ENCODE measurements at regions not wholly inside any gene's neighbourhood (a gene's known extent, or its start where the extent isn't known, plus 50 kb on each side); places are given as distances from the start of the nearest gene placed in this dataset.
A peak's percentile ranks its signal among the peaks of the same experiment; 100 is the strongest.

DNA sequence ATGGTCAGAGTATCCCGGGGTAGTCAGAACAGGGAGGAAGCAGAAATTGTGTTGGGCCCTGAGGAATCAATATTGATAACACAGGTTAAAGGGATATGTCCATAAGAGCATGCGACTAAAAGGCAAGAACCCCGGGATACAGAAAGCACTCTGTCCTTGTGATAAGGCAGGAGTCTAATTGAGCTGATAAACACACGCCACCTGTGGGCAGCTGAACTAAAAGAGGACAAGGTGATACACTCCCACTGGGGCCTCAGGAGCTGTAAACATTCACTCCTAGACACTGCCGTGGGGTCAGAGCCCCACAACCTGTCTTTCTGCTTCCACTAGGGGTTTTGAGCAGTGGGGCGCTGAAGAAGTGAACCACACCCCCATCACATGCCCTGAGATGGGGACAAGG, 144.7 kb upstream of the MPDZ start:
- 84 to 92% methylated on average over 4 to 6 of the region's 6 CpGs for WGBS, 2 donors (ENCODE audit: low coverage in 1 of 2)

DNA sequence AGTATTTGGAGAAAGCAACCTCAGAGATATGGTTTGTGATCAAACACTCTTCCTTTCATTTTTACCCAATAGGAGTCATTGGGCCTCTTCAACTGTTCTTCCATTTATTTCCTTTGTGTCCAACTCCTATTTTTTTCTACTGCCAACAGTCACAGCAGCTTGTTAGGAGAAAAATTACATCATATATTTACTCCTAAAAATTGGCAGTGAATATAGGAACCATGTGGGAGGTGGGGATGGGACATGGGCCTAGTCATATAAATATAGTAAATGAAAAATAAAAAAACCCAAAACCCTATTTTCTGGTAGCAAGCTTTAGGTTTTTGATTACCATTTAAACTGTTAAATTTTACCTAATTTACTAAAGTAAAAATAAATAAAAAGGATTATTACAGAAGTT, 134.9 kb upstream of the MPDZ start:
- no peak for ATAC-seq
- no peak overlapping the region for H3K27ac ChIP-seq
- peaks cover 4 to 23% (median 13%) of the 10 kb centered on the region in 3 donors for H3K4me1 ChIP-seq
- no peaks in the 10 kb centered on the region for H3K9me3 ChIP-seq
- H3K36me3 ChIP-seq = no peaks in the 10 kb centered on the region
- no peaks in the 10 kb centered on the region for H3K27me3 ChIP-seq
- no peak overlapping the region for H3K4me3 ChIP-seq
- TF ChIP-seq, protein P1, sequence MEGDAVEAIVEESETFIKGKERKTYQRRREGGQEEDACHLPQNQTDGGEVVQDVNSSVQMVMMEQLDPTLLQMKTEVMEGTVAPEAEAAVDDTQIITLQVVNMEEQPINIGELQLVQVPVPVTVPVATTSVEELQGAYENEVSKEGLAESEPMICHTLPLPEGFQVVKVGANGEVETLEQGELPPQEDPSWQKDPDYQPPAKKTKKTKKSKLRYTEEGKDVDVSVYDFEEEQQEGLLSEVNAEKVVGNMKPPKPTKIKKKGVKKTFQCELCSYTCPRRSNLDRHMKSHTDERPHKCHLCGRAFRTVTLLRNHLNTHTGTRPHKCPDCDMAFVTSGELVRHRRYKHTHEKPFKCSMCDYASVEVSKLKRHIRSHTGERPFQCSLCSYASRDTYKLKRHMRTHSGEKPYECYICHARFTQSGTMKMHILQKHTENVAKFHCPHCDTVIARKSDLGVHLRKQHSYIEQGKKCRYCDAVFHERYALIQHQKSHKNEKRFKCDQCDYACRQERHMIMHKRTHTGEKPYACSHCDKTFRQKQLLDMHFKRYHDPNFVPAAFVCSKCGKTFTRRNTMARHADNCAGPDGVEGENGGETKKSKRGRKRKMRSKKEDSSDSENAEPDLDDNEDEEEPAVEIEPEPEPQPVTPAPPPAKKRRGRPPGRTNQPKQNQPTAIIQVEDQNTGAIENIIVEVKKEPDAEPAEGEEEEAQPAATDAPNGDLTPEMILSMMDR (IDR thresholded peaks at IDR 0.05) = no peak
- TF ChIP-seq EP300 (IDR thresholded peaks at IDR 0.05) = no peak
- TF ChIP-seq POLR2A (IDR thresholded peaks at IDR 0.05) = no peak
- no peak for TF ChIP-seq POLR2AphosphoS5 (IDR thresholded peaks at IDR 0.05)

More for the DNA sequence above, 144.7 kb upstream of the MPDZ start:
- H3K4me3 ChIP-seq = no peak overlapping the region
- no peaks in the 10 kb centered on the region for H3K27me3 ChIP-seq
- H3K4me1 ChIP-seq = peaks cover 0 to 7% (median 0%) of the 10 kb centered on the region in 3 donors
- no peaks in the 10 kb centered on the region for H3K36me3 ChIP-seq
- ATAC-seq = no peak
- no peaks in the 10 kb centered on the region for H3K9me3 ChIP-seq
- TF ChIP-seq POLR2A (IDR thresholded peaks at IDR 0.05) = no peak
- no peak for TF ChIP-seq EP300 (IDR thresholded peaks at IDR 0.05)
- TF ChIP-seq, protein P1 (IDR thresholded peaks at IDR 0.05) = no peak
- TF ChIP-seq POLR2AphosphoS5 (IDR thresholded peaks at IDR 0.05) = no peak
- no peak overlapping the region for H3K27ac ChIP-seq

DNA sequence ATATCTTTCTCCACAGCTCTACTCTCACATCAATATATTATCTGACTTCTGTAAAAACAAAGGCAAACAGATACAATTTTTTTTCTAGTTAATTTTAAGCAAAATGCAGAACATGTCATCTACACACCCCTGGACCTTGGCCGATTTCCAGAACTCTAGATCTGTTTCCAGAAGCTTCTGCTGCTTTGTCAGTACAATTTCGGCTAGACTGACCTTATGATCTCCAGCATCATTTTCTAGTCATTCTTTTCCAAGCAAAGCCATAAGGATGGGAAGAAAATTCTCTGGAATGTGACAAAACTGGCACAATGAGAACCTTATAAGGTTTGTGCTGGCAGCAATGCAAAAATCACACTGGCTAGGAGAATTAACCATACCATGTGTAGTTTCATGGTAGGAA, 132.8 kb upstream of the MPDZ start:
- TF ChIP-seq POLR2AphosphoS5 (IDR thresholded peaks at IDR 0.05) (no peak), POLR2A (IDR thresholded peaks at IDR 0.05) (no peak), EP300 (IDR thresholded peaks at IDR 0.05) (no peak)
- TF ChIP-seq, protein P1 (IDR thresholded peaks at IDR 0.05) = no peak
- Histone ChIP-seq H3K4me3 (no peak overlapping the region), H3K27ac (no peak overlapping the region), H3K4me1 (peaks cover 4 to 23% (median 13%) of the 10 kb centered on the region in 3 donors), H3K9me3 (no peaks in the 10 kb centered on the region), H3K27me3 (no peaks in the 10 kb centered on the region), H3K36me3 (no peaks in the 10 kb centered on the region)
- ATAC-seq = no peak
- WGBS, 2 donors (ENCODE audit: low coverage in 1 of 2) = 28 to 57% methylated on average over 2 of the region's 2 CpGs

DNA sequence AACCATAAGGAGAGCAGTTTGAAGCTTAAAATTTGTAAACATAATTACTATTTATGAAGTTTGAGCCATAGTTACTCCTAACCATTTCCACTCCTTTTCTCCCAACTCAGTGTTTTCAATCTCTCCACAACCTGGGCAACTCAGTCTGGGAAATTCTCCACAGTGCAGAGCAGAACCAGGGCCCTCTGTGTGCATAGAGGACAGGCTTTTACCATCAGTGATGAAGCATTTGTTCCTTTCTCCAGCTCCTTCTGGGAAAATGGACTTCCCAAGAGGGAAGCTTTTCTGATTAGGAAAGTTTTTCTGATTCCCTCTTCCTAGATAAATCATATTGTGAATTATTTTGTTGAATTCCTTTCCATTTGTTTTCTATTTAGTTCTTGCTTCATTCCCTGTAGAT, 132.3 kb upstream of the MPDZ start:
- TF ChIP-seq EP300 (IDR thresholded peaks at IDR 0.05) = no peak
- TF ChIP-seq POLR2AphosphoS5 (IDR thresholded peaks at IDR 0.05) = peak; percentile 29
- ATAC-seq = no peak
- Histone ChIP-seq H3K4me3 (no peak overlapping the region), H3K27ac (peak overlapping the region in 1 of 4 donors; percentile 17), H3K36me3 (no peaks in the 10 kb centered on the region), H3K27me3 (no peaks in the 10 kb centered on the region), H3K9me3 (no peaks in the 10 kb centered on the region), H3K4me1 (peaks cover 4 to 23% (median 13%) of the 10 kb centered on the region in 3 donors)

- H3K9me3 ChIP-seq = no peaks in the 10 kb centered on the region
- no peak overlapping the region for H3K4me3 ChIP-seq
- no peaks in the 10 kb centered on the region for H3K36me3 ChIP-seq
- no peaks in the 10 kb centered on the region for H3K27me3 ChIP-seq
- peaks cover 4 to 23% (median 13%) of the 10 kb centered on the region in 3 donors for H3K4me1 ChIP-seq
- H3K27ac ChIP-seq = no peak overlapping the region
- no peak for ATAC-seq
- TF ChIP-seq POLR2AphosphoS5 (IDR thresholded peaks at IDR 0.05) = no peak
- TF ChIP-seq, protein P1 (IDR thresholded peaks at IDR 0.05) = no peak
- TF ChIP-seq EP300 (IDR thresholded peaks at IDR 0.05) = no peak
- 50 to 51% methylated on average over 2 of the region's 2 CpGs for WGBS, 2 donors (ENCODE audit: low coverage in 1 of 2)
Measured at GRCh38 chr9:13410566-13411031, 131.1 kb upstream of the MPDZ start.

Data from gastroesophageal sphincter (tissue), 4 donors.